ENCODE measurements at regions not wholly inside any gene's neighbourhood (a gene's known extent, or its start where the extent isn't known, plus 50 kb on each side); places are given as distances from the start of the nearest gene placed in this dataset.
"Not testable (repeated sequence)": the region's sequence is repeated elsewhere in the genome, so short reads cannot be mapped to it uniquely, and the experiment has no call there.

- Histone ChIP-seq H3K4me1 (ENCODE audit: control insufficient read depth in 2 of 2, insufficient read depth in 2 of 2, low read length in 2 of 2) (peaks cover 0 to 8% of the 10 kb centered on the region in 2 donors), H3K4me3 (ENCODE audit: low read length in 2 of 2) (no peak overlapping the region), H3K27me3 (ENCODE audit: control insufficient read depth in 2 of 2, insufficient read depth in 2 of 2, low read length in 2 of 2) (no peaks in the 10 kb centered on the region), H3K27ac (ENCODE audit: low read depth in 2 of 2, low read length in 2 of 2) (no peak overlapping the region), H3K36me3 (ENCODE audit: control insufficient read depth in 2 of 2, insufficient read depth in 2 of 2, low read length in 2 of 2) (no peaks in the 10 kb centered on the region), H3K9ac (ENCODE audit: low read depth in 1 of 2, low read length in 2 of 2) (no peak overlapping the region), H3K9me3 (ENCODE audit: control insufficient read depth in 2 of 2, low read length in 2 of 2) (no peaks in the 10 kb centered on the region)
Measured at GRCh38 chr2:8611246-8611645, 70.6 kb upstream of the ID2 start.

DNA sequence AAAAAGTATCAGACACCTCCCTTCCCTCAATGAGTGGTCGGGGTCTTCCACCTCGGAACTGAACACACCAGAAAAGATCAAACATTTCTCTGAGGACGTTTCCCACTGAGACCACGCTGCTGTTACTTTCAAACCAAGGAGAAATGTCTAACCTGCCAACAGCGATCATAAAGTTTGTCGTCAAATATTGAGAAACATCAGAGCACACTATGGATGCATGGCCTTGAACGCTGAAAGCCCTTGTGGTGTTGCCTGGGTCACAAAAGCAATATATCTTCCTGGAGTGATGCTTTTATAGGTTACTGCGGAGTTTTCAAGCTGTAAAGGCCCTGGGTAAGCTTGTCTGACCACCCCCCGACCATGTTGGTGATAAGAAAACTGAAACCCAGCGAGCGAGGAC lies 70.2 kb upstream of the ID2 start:
- H3K4me3 ChIP-seq (ENCODE audit: low read length in 2 of 2): no peak overlapping the region
- no peaks in the 10 kb centered on the region for H3K36me3 ChIP-seq (ENCODE audit: control insufficient read depth in 2 of 2, insufficient read depth in 2 of 2, low read length in 2 of 2)
- H3K4me1 ChIP-seq (ENCODE audit: control insufficient read depth in 2 of 2, insufficient read depth in 2 of 2, low read length in 2 of 2): peaks cover 0 to 8% of the 10 kb centered on the region in 2 donors

DNA sequence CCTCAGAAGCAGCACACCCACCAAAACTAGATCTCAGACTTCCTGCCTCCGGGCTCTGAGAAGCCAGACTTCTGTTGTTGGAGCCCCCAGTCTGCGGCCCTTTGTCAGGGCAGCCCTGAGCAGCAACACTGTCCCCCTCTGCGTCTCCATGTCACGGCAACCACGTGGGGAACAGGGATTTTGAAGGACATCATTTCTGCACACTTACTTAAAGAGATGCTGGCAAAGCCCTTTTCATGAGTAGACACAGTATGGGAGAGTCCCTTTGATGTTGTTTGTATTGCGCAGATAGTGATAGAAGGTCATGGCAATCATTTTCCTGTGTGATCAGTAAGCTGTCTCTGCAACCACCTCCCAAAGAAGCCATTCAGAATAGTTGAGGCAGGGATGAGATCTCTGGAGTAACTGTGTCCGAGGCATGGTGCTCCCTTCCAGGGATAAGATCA lies 69.1 kb upstream of the ID2 start:
- Histone ChIP-seq H3K27me3 (ENCODE audit: control insufficient read depth in 2 of 2, insufficient read depth in 2 of 2, low read length in 2 of 2) (no peaks in the 10 kb centered on the region), H3K27ac (ENCODE audit: low read depth in 2 of 2, low read length in 2 of 2) (no peak overlapping the region), H3K9me3 (ENCODE audit: control insufficient read depth in 2 of 2, low read length in 2 of 2) (no peaks in the 10 kb centered on the region), H3K4me1 (ENCODE audit: control insufficient read depth in 2 of 2, insufficient read depth in 2 of 2, low read length in 2 of 2) (peaks cover 0 to under 1% of the 10 kb centered on the region in 2 donors), H3K9ac (ENCODE audit: low read depth in 1 of 2, low read length in 2 of 2) (no peak overlapping the region), H3K36me3 (ENCODE audit: control insufficient read depth in 2 of 2, insufficient read depth in 2 of 2, low read length in 2 of 2) (no peaks in the 10 kb centered on the region), H3K4me3 (ENCODE audit: low read length in 2 of 2) (no peak overlapping the region)

More for the DNA sequence above, 70.2 kb upstream of the ID2 start:
- no peaks in the 10 kb centered on the region for H3K27me3 ChIP-seq (ENCODE audit: control insufficient read depth in 2 of 2, insufficient read depth in 2 of 2, low read length in 2 of 2)
- H3K9me3 ChIP-seq (ENCODE audit: control insufficient read depth in 2 of 2, low read length in 2 of 2): no peaks in the 10 kb centered on the region
- no peak overlapping the region for H3K27ac ChIP-seq (ENCODE audit: low read depth in 2 of 2, low read length in 2 of 2)
- H3K9ac ChIP-seq (ENCODE audit: low read depth in 1 of 2, low read length in 2 of 2): no peak overlapping the region

DNA sequence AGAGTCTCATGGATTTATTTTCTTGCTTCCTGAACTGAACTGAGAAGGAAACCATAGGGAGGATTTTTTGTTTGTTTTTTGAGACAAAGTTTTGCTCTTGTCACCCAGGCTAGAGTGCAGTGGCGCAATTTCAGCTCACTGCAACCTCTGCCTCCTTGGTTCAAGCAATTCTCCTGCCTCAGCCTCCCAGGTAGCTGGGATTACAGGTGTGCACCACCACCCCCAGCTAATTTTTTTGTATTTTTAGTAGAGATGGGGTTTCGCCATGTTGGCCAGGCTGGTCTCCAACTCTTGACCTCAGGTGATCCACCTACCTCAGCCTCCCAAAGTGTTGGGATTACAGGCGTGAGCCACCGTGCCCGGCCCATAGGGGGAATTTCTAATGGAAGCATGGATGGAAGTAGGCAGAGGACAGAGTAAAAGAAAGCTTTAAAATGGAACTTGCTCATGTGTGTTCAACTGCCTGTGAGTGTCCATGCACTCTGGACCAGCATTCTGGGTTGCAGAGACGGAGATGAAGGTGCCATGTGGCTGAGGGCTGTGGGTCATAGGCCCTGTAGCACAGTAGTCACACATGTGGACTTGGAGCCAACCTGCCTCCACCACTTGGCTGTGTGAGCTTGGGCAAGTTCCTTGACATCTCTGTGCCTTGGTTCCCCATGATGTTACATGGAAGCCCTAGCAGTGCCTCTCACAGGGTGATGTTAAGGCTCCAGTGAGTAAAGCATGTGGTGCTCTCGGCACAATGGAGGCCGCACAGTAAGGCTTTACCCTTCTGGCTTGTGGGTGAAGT lies 68.5 kb upstream of the ID2 start:
- H3K27me3 ChIP-seq (ENCODE audit: control insufficient read depth in 2 of 2, insufficient read depth in 2 of 2, low read length in 2 of 2); H3K9me3 ChIP-seq (ENCODE audit: control insufficient read depth in 2 of 2, low read length in 2 of 2); H3K36me3 ChIP-seq (ENCODE audit: control insufficient read depth in 2 of 2, insufficient read depth in 2 of 2, low read length in 2 of 2); H3K4me1 ChIP-seq (ENCODE audit: control insufficient read depth in 2 of 2, insufficient read depth in 2 of 2, low read length in 2 of 2); H3K9ac ChIP-seq (ENCODE audit: low read depth in 1 of 2, low read length in 2 of 2); H3K4me3 ChIP-seq (ENCODE audit: low read length in 2 of 2); H3K27ac ChIP-seq (ENCODE audit: low read depth in 2 of 2, low read length in 2 of 2): not testable (repeated sequence)

DNA sequence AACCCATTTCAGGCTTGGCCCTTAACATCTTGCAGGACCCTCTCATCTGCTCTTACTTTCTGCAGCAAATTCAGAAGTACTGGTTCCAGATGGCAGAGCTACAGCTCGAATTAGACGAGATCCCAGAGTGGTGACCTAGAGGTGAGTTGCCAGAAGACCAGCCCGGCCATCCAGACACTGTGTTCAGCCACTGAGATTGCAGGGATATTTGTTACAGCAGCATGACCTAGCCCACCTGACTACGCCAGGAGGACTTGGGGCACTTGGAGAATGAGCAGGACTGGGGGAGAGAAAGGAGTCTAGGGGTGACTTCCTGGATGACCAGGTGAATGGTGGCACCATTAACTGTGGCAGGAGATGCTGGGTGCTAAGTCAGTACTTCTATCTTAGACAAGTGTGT lies 67.2 kb upstream of the ID2 start:
- no peaks in the 10 kb centered on the region for H3K9me3 ChIP-seq (ENCODE audit: control insufficient read depth in 2 of 2, low read length in 2 of 2)
- no peaks in the 10 kb centered on the region for H3K36me3 ChIP-seq (ENCODE audit: control insufficient read depth in 2 of 2, insufficient read depth in 2 of 2, low read length in 2 of 2)
- no peak overlapping the region for H3K4me3 ChIP-seq (ENCODE audit: low read length in 2 of 2)
- H3K27me3 ChIP-seq (ENCODE audit: control insufficient read depth in 2 of 2, insufficient read depth in 2 of 2, low read length in 2 of 2): no peaks in the 10 kb centered on the region
- H3K9ac ChIP-seq (ENCODE audit: low read depth in 1 of 2, low read length in 2 of 2): no peak overlapping the region
- no peak overlapping the region for H3K27ac ChIP-seq (ENCODE audit: low read depth in 2 of 2, low read length in 2 of 2)
- no peaks in the 10 kb centered on the region for H3K4me1 ChIP-seq (ENCODE audit: control insufficient read depth in 2 of 2, insufficient read depth in 2 of 2, low read length in 2 of 2)

GRCh38 chr2:8615252-8615575 lies 66.6 kb upstream of the ID2 start:
- no peaks in the 10 kb centered on the region for H3K9me3 ChIP-seq (ENCODE audit: control insufficient read depth in 2 of 2, low read length in 2 of 2)
- no peak overlapping the region for H3K27ac ChIP-seq (ENCODE audit: low read depth in 2 of 2, low read length in 2 of 2)
- no peaks in the 10 kb centered on the region for H3K4me1 ChIP-seq (ENCODE audit: control insufficient read depth in 2 of 2, insufficient read depth in 2 of 2, low read length in 2 of 2)
- no peaks in the 10 kb centered on the region for H3K27me3 ChIP-seq (ENCODE audit: control insufficient read depth in 2 of 2, insufficient read depth in 2 of 2, low read length in 2 of 2)
- no peak overlapping the region for H3K4me3 ChIP-seq (ENCODE audit: low read length in 2 of 2)
- no peaks in the 10 kb centered on the region for H3K36me3 ChIP-seq (ENCODE audit: control insufficient read depth in 2 of 2, insufficient read depth in 2 of 2, low read length in 2 of 2)
- no peak overlapping the region for H3K9ac ChIP-seq (ENCODE audit: low read depth in 1 of 2, low read length in 2 of 2)

- no peaks in the 10 kb centered on the region for H3K4me1 ChIP-seq (ENCODE audit: control insufficient read depth in 2 of 2, insufficient read depth in 2 of 2, low read length in 2 of 2)
- no peaks in the 10 kb centered on the region for H3K36me3 ChIP-seq (ENCODE audit: control insufficient read depth in 2 of 2, insufficient read depth in 2 of 2, low read length in 2 of 2)
- no peak overlapping the region for H3K4me3 ChIP-seq (ENCODE audit: low read length in 2 of 2)
- H3K9ac ChIP-seq (ENCODE audit: low read depth in 1 of 2, low read length in 2 of 2): no peak overlapping the region
- H3K27me3 ChIP-seq (ENCODE audit: control insufficient read depth in 2 of 2, insufficient read depth in 2 of 2, low read length in 2 of 2): no peaks in the 10 kb centered on the region
- H3K9me3 ChIP-seq (ENCODE audit: control insufficient read depth in 2 of 2, low read length in 2 of 2): no peaks in the 10 kb centered on the region
- no peak overlapping the region for H3K27ac ChIP-seq (ENCODE audit: low read depth in 2 of 2, low read length in 2 of 2)
Measured at GRCh38 chr2:8615576-8616281, 66.1 kb upstream of the ID2 start.

DNA sequence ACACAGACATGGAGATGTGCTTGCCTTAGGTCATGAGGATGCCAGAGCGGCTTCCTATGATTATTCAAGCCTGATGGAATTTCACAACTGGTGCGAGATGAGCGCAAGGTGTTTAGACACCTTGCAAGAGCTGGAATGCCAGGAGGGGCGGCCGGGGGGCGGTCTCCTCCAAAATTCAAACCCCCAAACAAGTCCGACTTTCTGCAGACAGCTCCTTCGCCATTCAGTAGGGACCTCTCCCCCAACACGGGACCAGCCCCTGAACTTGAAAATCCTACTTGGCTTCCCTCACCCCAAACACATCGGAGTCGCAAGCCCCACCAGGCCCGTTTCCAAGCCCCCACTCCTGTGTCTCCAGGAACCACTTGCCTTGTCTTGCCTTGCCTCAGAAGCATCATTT lies 64.8 kb upstream of the ID2 start:
- Histone ChIP-seq H3K4me1 (ENCODE audit: control insufficient read depth in 2 of 2, insufficient read depth in 2 of 2, low read length in 2 of 2) (peaks cover 0 to 3% of the 10 kb centered on the region in 2 donors), H3K27ac (ENCODE audit: low read depth in 2 of 2, low read length in 2 of 2) (no peak overlapping the region), H3K9me3 (ENCODE audit: control insufficient read depth in 2 of 2, low read length in 2 of 2) (no peaks in the 10 kb centered on the region), H3K36me3 (ENCODE audit: control insufficient read depth in 2 of 2, insufficient read depth in 2 of 2, low read length in 2 of 2) (no peaks in the 10 kb centered on the region), H3K9ac (ENCODE audit: low read depth in 1 of 2, low read length in 2 of 2) (no peak overlapping the region), H3K27me3 (ENCODE audit: control insufficient read depth in 2 of 2, insufficient read depth in 2 of 2, low read length in 2 of 2) (no peaks in the 10 kb centered on the region), H3K4me3 (ENCODE audit: low read length in 2 of 2) (no peak overlapping the region)

DNA sequence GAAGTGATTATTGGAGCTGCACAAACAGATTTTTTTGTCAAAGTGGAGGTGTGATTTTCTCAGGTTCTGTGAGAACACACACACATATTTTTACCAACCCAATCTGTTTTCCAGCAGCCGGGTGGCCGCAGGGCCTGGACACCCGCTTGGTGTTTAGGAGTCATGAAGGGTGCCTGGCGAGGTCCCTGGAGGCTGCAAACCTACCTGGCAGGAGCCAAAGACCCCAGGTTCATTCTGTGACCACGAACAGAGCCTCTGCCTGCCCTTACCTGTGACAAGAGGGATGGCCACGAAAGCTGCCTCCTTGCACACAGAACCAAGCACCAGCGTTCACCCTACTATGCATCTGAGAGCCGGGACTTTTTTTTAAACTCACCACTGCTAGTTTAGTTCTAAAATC lies 64.3 kb upstream of the ID2 start:
- no peak overlapping the region for H3K4me3 ChIP-seq (ENCODE audit: low read length in 2 of 2)
- no peaks in the 10 kb centered on the region for H3K9me3 ChIP-seq (ENCODE audit: control insufficient read depth in 2 of 2, low read length in 2 of 2)
- H3K27ac ChIP-seq (ENCODE audit: low read depth in 2 of 2, low read length in 2 of 2): no peak overlapping the region
- no peak overlapping the region for H3K9ac ChIP-seq (ENCODE audit: low read depth in 1 of 2, low read length in 2 of 2)
- H3K36me3 ChIP-seq (ENCODE audit: control insufficient read depth in 2 of 2, insufficient read depth in 2 of 2, low read length in 2 of 2): no peaks in the 10 kb centered on the region
- H3K4me1 ChIP-seq (ENCODE audit: control insufficient read depth in 2 of 2, insufficient read depth in 2 of 2, low read length in 2 of 2): peaks cover 0 to 3% of the 10 kb centered on the region in 2 donors
- no peaks in the 10 kb centered on the region for H3K27me3 ChIP-seq (ENCODE audit: control insufficient read depth in 2 of 2, insufficient read depth in 2 of 2, low read length in 2 of 2)

DNA sequence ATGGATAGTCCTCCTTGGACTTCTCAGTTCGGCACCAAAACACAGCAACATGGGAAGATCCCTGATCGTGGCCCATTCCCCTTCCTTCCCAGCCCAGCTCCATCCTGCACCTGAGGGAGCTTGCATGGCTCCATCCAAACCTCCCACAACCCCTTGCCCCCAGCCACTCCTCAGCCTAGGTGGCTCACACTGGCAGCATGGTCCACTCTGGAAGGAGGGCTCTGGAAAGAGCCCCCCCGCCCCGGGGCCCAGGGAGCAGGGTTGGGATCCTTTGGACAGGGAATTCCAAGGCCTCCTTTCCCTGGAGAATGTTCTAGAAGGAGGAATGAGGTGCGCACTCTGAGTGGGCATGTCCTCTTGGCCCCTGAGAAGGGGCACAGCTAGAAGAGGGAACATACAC lies 62.8 kb upstream of the ID2 start:
- H3K27me3 ChIP-seq (ENCODE audit: control insufficient read depth in 2 of 2, insufficient read depth in 2 of 2, low read length in 2 of 2): no peaks in the 10 kb centered on the region
- no peaks in the 10 kb centered on the region for H3K36me3 ChIP-seq (ENCODE audit: control insufficient read depth in 2 of 2, insufficient read depth in 2 of 2, low read length in 2 of 2)
- no peak overlapping the region for H3K27ac ChIP-seq (ENCODE audit: low read depth in 2 of 2, low read length in 2 of 2)
- no peak overlapping the region for H3K4me3 ChIP-seq (ENCODE audit: low read length in 2 of 2)
- no peaks in the 10 kb centered on the region for H3K9me3 ChIP-seq (ENCODE audit: control insufficient read depth in 2 of 2, low read length in 2 of 2)
- no peak overlapping the region for H3K9ac ChIP-seq (ENCODE audit: low read depth in 1 of 2, low read length in 2 of 2)
- peaks cover 0 to 4% of the 10 kb centered on the region in 2 donors for H3K4me1 ChIP-seq (ENCODE audit: control insufficient read depth in 2 of 2, insufficient read depth in 2 of 2, low read length in 2 of 2)
